IMR-90 (cell line): ENCODE measurements at regions not wholly inside any gene's neighbourhood (a gene's known extent, or its start where the extent isn't known, plus 50 kb on each side); places are given as distances from the start of the nearest gene placed in this dataset.

Experiments used
- ATAC-seq: fragments of 200-7000 bp; cut with Tn5 transposase; 2 replicates; pipeline ENCODE4 v1.9.1; 2020; ENCODE audit warnings: low read depth, mild to moderate bottlenecking, moderate library complexity
- BruUV-seq: library from RNA; stranded (reverse); fragments of 400-500 nt; replicated peaks from 2 replicates; lab custom pipeline; 2021; lab: Mats Ljungman, UMichigan
- CTCF ChIA-PET: fragments of 300-600 bp; formaldehyde crosslinking; extraction: SDS; loops from one replicate; lab custom pipeline; 2021; ENCODE audit warnings: antibody characterized with exemption; lab: Yijun Ruan, JAX
- POLR2A ChIA-PET: fragments of 300-600 bp; sonication (Branson Sonifier 250); formaldehyde crosslinking; loops from one replicate; lab custom pipeline; 2022; ENCODE audit warnings: antibody characterized with exemption; ENCODE audit not compliant: unreplicated experiment; lab: Charles Lee
- DNase-seq: peaks from one replicate; pipeline ENCODE4 v3.0.0; 2013
- H2AFZ ChIP-seq: replicated peaks from 2 replicates; pipeline ENCODE3; 2013; ENCODE audit warnings: low read length, mild to moderate bottlenecking; ENCODE audit not compliant: poor library complexity
- H2AK5ac ChIP-seq: 2 replicates; pipeline ENCODE4 v1.6.1; 2013; ENCODE audit warnings: low read depth, low read length, inconsistent platforms
- H2AK9ac ChIP-seq: replicated peaks from 2 replicates; pipeline ENCODE3; 2013; ENCODE audit warnings: mild to moderate bottlenecking, low read depth, low read length, moderate library complexity; ENCODE audit not compliant: poor library complexity
- H2BK120ac ChIP-seq: 2 replicates; pipeline ENCODE4 v1.6.1; 2013; ENCODE audit warnings: low read depth, low read length, inconsistent platforms
- H2BK15ac ChIP-seq: 3 replicates; pipeline ENCODE4 v1.6.1; 2013; ENCODE audit warnings: low read depth, low read length, inconsistent platforms
- H2BK20ac ChIP-seq: 2 replicates; pipeline ENCODE4 v1.6.1; 2013; ENCODE audit warnings: low read depth, mild to moderate bottlenecking, inconsistent platforms, low read length, moderate library complexity
- H2BK5ac ChIP-seq: 2 replicates; pipeline ENCODE4 v1.6.1; 2013; ENCODE audit warnings: mild to moderate bottlenecking, low read depth, low read length, inconsistent platforms; ENCODE audit not compliant: poor library complexity, severe bottlenecking
- H3K14ac ChIP-seq: replicated peaks from 2 replicates; pipeline ENCODE4 v1.6.1; 2013; ENCODE audit warnings: low read depth, low read length, inconsistent platforms
- H3K18ac ChIP-seq: 2 replicates; pipeline ENCODE4 v1.6.1; 2013; ENCODE audit warnings: low read depth, low read length, control low read depth
- H3K23ac ChIP-seq: 2 replicates; pipeline ENCODE4 v1.6.1; 2013; ENCODE audit warnings: low read depth, low read length, inconsistent platforms
- H3K27ac ChIP-seq: 2 replicates; pipeline ENCODE4 v1.5.1; 2013; ENCODE audit warnings: mild to moderate bottlenecking, control low read depth, low read length; ENCODE audit not compliant: insufficient read depth
- H3K27me3 ChIP-seq: 2 replicates; pipeline ENCODE4 v1.6.1; 2013; ENCODE audit warnings: low read length; ENCODE audit not compliant: control insufficient read depth, insufficient read depth
- H3K36me3 ChIP-seq: 2 replicates; pipeline ENCODE4 v1.6.1; 2013; ENCODE audit warnings: low read length, mixed read lengths; ENCODE audit not compliant: control insufficient read depth, insufficient read depth
- H3K4ac ChIP-seq: 2 replicates; pipeline ENCODE4 v1.6.1; 2013; ENCODE audit warnings: low read depth, low read length, inconsistent platforms
- H3K4me1 ChIP-seq: 2 replicates; pipeline ENCODE4 v1.6.1; 2013; ENCODE audit warnings: low read length, mixed read lengths; ENCODE audit not compliant: control insufficient read depth, insufficient read depth
- H3K4me2 ChIP-seq: 2 replicates; pipeline ENCODE4 v1.6.1; 2013; ENCODE audit warnings: low read depth, mild to moderate bottlenecking, control low read depth, low read length, moderate library complexity
- H3K4me3 ChIP-seq: 2 replicates; pipeline ENCODE4 v1.5.1; 2013; ENCODE audit warnings: low read depth, mild to moderate bottlenecking, control low read depth, low read length, moderate library complexity; ENCODE audit not compliant: insufficient read depth
- H3K56ac ChIP-seq: 2 replicates; pipeline ENCODE4 v1.6.1; 2013; ENCODE audit warnings: low read length, inconsistent platforms; ENCODE audit not compliant: insufficient read depth; ENCODE audit errors: extremely low read depth
- H3K79me1 ChIP-seq, 2 experiments: 2 replicates each; pipeline ENCODE4 v1.6.1; 2013; ENCODE audit warnings: low read length in 2 of 2, inconsistent platforms in 1 of 2, low read depth in 1 of 2
- H3K9ac ChIP-seq: 2 replicates; pipeline ENCODE4 v1.6.1; 2013; ENCODE audit warnings: low read depth, low read length, control low read depth
- H3K9me1 ChIP-seq: 2 replicates; pipeline ENCODE4 v1.6.1; 2013; ENCODE audit warnings: low read length, inconsistent platforms; ENCODE audit not compliant: insufficient read depth
- H3K9me3 ChIP-seq: 2 replicates; pipeline ENCODE4 v1.6.1; 2013; ENCODE audit warnings: low read length; ENCODE audit not compliant: control insufficient read depth, insufficient read depth
- H4K20me1 ChIP-seq: 2 replicates; pipeline ENCODE4 v1.6.1; 2013; ENCODE audit warnings: low read length, inconsistent platforms; ENCODE audit not compliant: insufficient read depth
- H4K5ac ChIP-seq: 2 replicates; pipeline ENCODE4 v1.6.1; 2013; ENCODE audit warnings: mild to moderate bottlenecking, low read depth, low read length, control low read depth
- H4K8ac ChIP-seq, 2 experiments: 2 replicates each; pipeline ENCODE4 v1.6.1; 2013; ENCODE audit warnings: low read depth in 2 of 2, low read length in 2 of 2, control low read depth in 1 of 2, inconsistent platforms in 1 of 2
- H4K91ac ChIP-seq: 2 replicates; pipeline ENCODE4 v1.6.1; 2013; ENCODE audit warnings: low read depth, low read length, inconsistent platforms; ENCODE audit not compliant: insufficient read depth
- CEBPB ChIP-seq: IDR thresholded peaks from 2 replicates; pipeline ENCODE4 v1.6.1; 2012; ENCODE audit warnings: low read depth, low read length, improper control_type of control experiment
- CHD1 ChIP-seq: IDR thresholded peaks from 2 replicates; pipeline ENCODE4 v1.6.1; 2012; ENCODE audit warnings: low read depth, low read length, improper control_type of control experiment
- CTCF ChIP-seq: conservative IDR thresholded peaks from 2 replicates; pipeline ENCODE4 v1.5.1; 2012; ENCODE audit warnings: mild to moderate bottlenecking, low read depth, low read length, improper control_type of control experiment
- ELK1 ChIP-seq: fragments of 150-350 bp; IDR thresholded peaks from 2 replicates; pipeline ENCODE4 v1.6.1; 2016; ENCODE audit warnings: low read depth, mild to moderate bottlenecking, low read length, moderate library complexity, borderline replicate concordance
- FOS ChIP-seq: fragments of 150-350 bp; IDR thresholded peaks from 2 replicates; pipeline ENCODE4 v1.6.1; 2016; ENCODE audit warnings: low read depth, low read length
- MAFK ChIP-seq: IDR thresholded peaks from 2 replicates; pipeline ENCODE4 v1.6.1; 2012; ENCODE audit warnings: low read depth, low read length, improper control_type of control experiment
- MAZ ChIP-seq: IDR thresholded peaks from 2 replicates; pipeline ENCODE4 v1.6.1; 2012; ENCODE audit warnings: low read depth, mild to moderate bottlenecking, low read length, improper control_type of control experiment, moderate library complexity, borderline replicate concordance
- MXI1 ChIP-seq: IDR thresholded peaks from 2 replicates; pipeline ENCODE4 v1.6.1; 2012; ENCODE audit warnings: low read depth, mild to moderate bottlenecking, low read length, moderate library complexity, borderline replicate concordance
- NFE2L2 ChIP-seq: fragments of 150-350 bp; IDR thresholded peaks from 2 replicates; pipeline ENCODE4 v1.6.1; 2016; ENCODE audit warnings: low read depth, mild to moderate bottlenecking, low read length
- POLR2A ChIP-seq: IDR thresholded peaks from 2 replicates; pipeline ENCODE4 v1.6.1; 2012; ENCODE audit warnings: mild to moderate bottlenecking, low read depth, low read length
- RAD21 ChIP-seq: IDR thresholded peaks from 2 replicates; pipeline ENCODE4 v1.6.1; 2012; ENCODE audit warnings: low read length, improper control_type of control experiment
- RCOR1 ChIP-seq: IDR thresholded peaks from 2 replicates; pipeline ENCODE4 v1.6.1; 2012; ENCODE audit warnings: mild to moderate bottlenecking, low read length, improper control_type of control experiment; ENCODE audit not compliant: insufficient replicate concordance
- RFX5 ChIP-seq: IDR thresholded peaks from 2 replicates; pipeline ENCODE4 v1.8.0; 2012; ENCODE audit warnings: low read depth, mild to moderate bottlenecking, low read length, moderate library complexity
- USF2 ChIP-seq: fragments of 150-350 bp; IDR thresholded peaks from 2 replicates; pipeline ENCODE4 v1.6.1; 2017; ENCODE audit warnings: mild to moderate bottlenecking, antibody characterized with exemption, low read length, low read depth
- WGBS, 2 experiments: methylation state at CpG; one replicate each; pipeline versions ENCODE4 v1.1.5 to v1.1.7; 2013; ENCODE audit warnings: missing lambda C conversion rate in 2 of 2; ENCODE audit not compliant: insufficient read length in 1 of 2; ENCODE audit errors: extremely low coverage in 2 of 2; 5-methylcytosine and 5-hydroxymethylcytosine counted together
- dilution Hi-C: fragments of 300-500 bp; cut with HindIII; formaldehyde crosslinking; loops from one replicate; pipeline ENCODE4 v1.14.3; 2018; ENCODE audit warnings: low sequenced_read_pairs; ENCODE audit not compliant: unreplicated experiment
- in situ Hi-C: fragments of 300-500 bp; cut with MboI; formaldehyde crosslinking; loops from 3 replicates; pipeline ENCODE4 v1.14.3; 2019; ENCODE audit warnings: low sequenced_read_pairs, inconsistent platforms, mixed read lengths
- intact Hi-C: fragments of 100-400 bp; cut with micrococcal nuclease; formaldehyde crosslinking; loops from 2 replicates; pipeline ENCODE4 v1.10.0; 2022

GRCh38 chr1:70840260-70840953, 207.2 kb downstream of the PTGER3 start:
- H2BK20ac ChIP-seq = no peak overlapping the region
- intact Hi-C loops = no loop called here
- no peak overlapping the region for H2BK15ac ChIP-seq
- no peak overlapping the region for H3K4me3 ChIP-seq
- H3K27me3 ChIP-seq = no peaks in the 10 kb centered on the region
- no peaks in the 10 kb centered on the region; the same call in 1 of the 2 replicates for H3K9me3 ChIP-seq
- ATAC-seq = no peak
- H3K14ac ChIP-seq = no peak overlapping the region
- H4K20me1 ChIP-seq = no peaks in the 10 kb centered on the region
- no peak overlapping the region for H4K91ac ChIP-seq
- dilution Hi-C loops = no loop called here
- no peaks in the 10 kb centered on the region for H3K36me3 ChIP-seq
- H2AK5ac ChIP-seq = no peak overlapping the region
- no peak overlapping the region for H3K18ac ChIP-seq
- H4K5ac ChIP-seq = no peak overlapping the region
- H4K8ac ChIP-seq = no peak overlapping the region
- no peaks in the 10 kb centered on the region for H3K4me1 ChIP-seq
- no peak for DNase-seq
- H3K4ac ChIP-seq = no peak overlapping the region
- no peak overlapping the region for H2AFZ ChIP-seq
- H3K56ac ChIP-seq = no peak overlapping the region
- in situ Hi-C loops = no loop called here
- no peak for TF ChIP-seq MXI1
- no peak for TF ChIP-seq MAFK
- no peak for TF ChIP-seq FOS
- no peak for TF ChIP-seq NFE2L2
- no peak for TF ChIP-seq CTCF
- TF ChIP-seq CEBPB = no peak
- no peak for TF ChIP-seq USF2
- TF ChIP-seq RFX5 = no peak
- no peak for TF ChIP-seq CHD1
- no peak for TF ChIP-seq MAZ
- no peak for TF ChIP-seq RAD21
- TF ChIP-seq RCOR1 = no peak
- no peak for TF ChIP-seq ELK1
- no peak for TF ChIP-seq POLR2A
- no TSS peak for BruUV-seq
- no peaks in the 10 kb centered on the region for H3K9me1 ChIP-seq
- H2BK120ac ChIP-seq = no peak overlapping the region
- no peak overlapping the region for H3K9ac ChIP-seq
- H3K79me1 ChIP-seq = no peaks in the 10 kb centered on the region
- H3K4me2 ChIP-seq = no peak overlapping the region
- CTCF ChIA-PET = no interaction called here
- POLR2A ChIA-PET = no interaction called here
- no peak overlapping the region for H3K27ac ChIP-seq
- H3K23ac ChIP-seq = no peak overlapping the region
- WGBS, 2 experiments = no CpG with 5 or more reads among the region's 3 CpGs
- H2AK9ac ChIP-seq = no peak overlapping the region
- no peak overlapping the region for H2BK5ac ChIP-seq
